GM13977 (cell line): ENCODE measurements at regions not wholly inside any gene's neighbourhood (a gene's known extent, or its start where the extent isn't known, plus 50 kb on each side); places are given as distances from the start of the nearest gene placed in this dataset.

Source experiments
- DNase-seq: peaks from one replicate; pipeline ENCODE4 v3.0.0; 2012; ENCODE audit warnings: low spot score
- CTCF ChIP-seq: IDR thresholded peaks from 2 replicates; pipeline ENCODE4 v1.5.1; 2012; ENCODE audit warnings: mild to moderate bottlenecking, control low read depth; ENCODE audit not compliant: insufficient read depth; ENCODE audit errors: extremely low read depth, missing control alignments
- in situ Hi-C: fragments of 300-500 bp; cut with MboI; formaldehyde crosslinking; loops from one replicate; pipeline ENCODE4 v1.12.0; 2022; ENCODE audit warnings: low sequenced_read_pairs, low pct_unique_long_range_greater_than_20kb, mixed read lengths, inconsistent platforms; ENCODE audit not compliant: unreplicated experiment

GRCh38 chr4:125511715-125512114 lies 197.0 kb downstream of the FAT4 start:
- no peak for DNase-seq
- in situ Hi-C loops: no loop called here
- TF ChIP-seq CTCF: no peak

DNA sequence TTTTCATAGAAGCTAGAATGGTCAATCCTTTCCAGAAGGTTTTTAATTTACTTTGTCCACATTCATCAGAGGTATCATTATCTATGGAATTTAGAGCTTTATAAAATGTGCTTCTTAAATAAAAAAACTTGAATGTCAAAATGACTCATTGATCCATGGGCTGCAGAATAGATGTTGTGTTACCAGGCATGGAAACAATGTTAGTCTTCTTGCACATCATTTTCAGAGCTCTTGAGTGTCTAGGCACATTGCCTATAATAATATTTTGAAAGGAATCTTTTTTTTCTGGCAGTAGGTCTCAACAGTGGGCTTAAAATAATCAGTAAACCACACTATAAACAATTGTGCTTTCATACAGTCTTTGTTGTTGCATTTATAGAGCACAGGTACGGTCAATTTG lies 200.3 kb downstream of the FAT4 start:
- in situ Hi-C loops: no loop called here
- DNase-seq: no peak
- TF ChIP-seq CTCF: no peak

DNA sequence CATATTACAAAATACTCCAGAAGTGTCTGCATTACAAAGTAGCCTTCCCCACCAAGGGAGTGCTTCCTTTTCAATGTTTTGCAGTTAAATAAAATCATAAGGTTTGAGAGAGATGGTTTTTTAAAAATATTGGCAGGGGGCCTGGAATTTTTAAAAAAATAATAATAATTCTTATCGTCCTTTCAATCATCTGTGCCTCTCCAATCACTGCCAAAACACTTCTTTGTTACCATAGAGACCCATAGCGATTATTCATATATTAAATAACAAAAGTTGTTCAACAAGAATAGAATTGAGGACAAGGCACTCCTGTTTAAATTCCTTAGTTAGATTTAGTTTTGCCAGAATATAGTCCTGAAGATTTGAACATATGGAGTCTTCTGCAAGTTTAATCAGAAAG lies 203.1 kb downstream of the FAT4 start:
- in situ Hi-C loops: no loop called here
- no peak for DNase-seq
- TF ChIP-seq CTCF: no peak

DNA sequence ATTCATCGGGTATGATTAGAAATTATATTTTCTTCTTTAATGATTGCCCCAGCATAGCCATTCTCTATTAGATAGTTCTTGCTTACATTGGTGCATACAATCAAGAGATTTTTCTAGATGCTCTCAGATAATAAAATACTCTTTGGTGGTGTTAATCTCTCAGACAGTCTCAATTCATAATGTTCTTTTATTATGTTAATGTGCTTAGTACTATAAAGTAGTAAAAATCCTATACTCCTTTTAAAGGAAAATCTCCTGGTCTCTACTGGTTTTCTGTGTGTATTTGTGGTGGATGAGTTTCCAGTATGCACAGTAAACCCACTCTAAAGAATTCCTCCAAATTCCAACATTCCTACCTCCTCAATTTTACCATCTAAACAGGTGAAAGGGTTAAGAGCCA lies 203.5 kb downstream of the FAT4 start:
- no peak for DNase-seq
- in situ Hi-C loops: no loop called here
- no peak for TF ChIP-seq CTCF

GRCh38 chr4:125519371-125520146 lies 204.8 kb downstream of the FAT4 start:
- no peak for DNase-seq
- no peak for TF ChIP-seq CTCF
- in situ Hi-C loops: no loop called here

GRCh38 chr4:125520258-125520990 lies 205.7 kb downstream of the FAT4 start:
- TF ChIP-seq CTCF: no peak
- no peak for DNase-seq
- in situ Hi-C loops: no loop called here
